H9 (cell line): ENCODE measurements at regions not wholly inside any gene's neighbourhood (a gene's known extent, or its start where the extent isn't known, plus 50 kb on each side); places are given as distances from the start of the nearest gene placed in this dataset.

Source experiments
- DNase-seq: peaks from one replicate; pipeline ENCODE4 v3.0.0-alpha.2; 2017
- H2AFZ ChIP-seq: one replicate; pipeline ENCODE4 v1.6.1; 2013; ENCODE audit warnings: mild to moderate bottlenecking, low read length, control low read depth, moderate library complexity
- H2AK5ac ChIP-seq: 2 replicates; pipeline ENCODE4 v1.6.1; 2013; ENCODE audit warnings: low read length, control low read depth, mixed read lengths; ENCODE audit not compliant: insufficient read length
- H2BK120ac ChIP-seq: one replicate; pipeline ENCODE4 v1.6.1; 2013; ENCODE audit warnings: low read depth, mild to moderate bottlenecking, low read length, control low read depth, inconsistent platforms; ENCODE audit not compliant: poor library complexity, severe bottlenecking
- H2BK12ac ChIP-seq: 2 replicates; pipeline ENCODE4 v1.6.1; 2013; ENCODE audit warnings: low read length, control low read depth, mixed read lengths, low read depth; ENCODE audit not compliant: insufficient read length
- H2BK15ac ChIP-seq: 2 replicates; pipeline ENCODE4 v1.6.1; 2013; ENCODE audit warnings: low read depth, low read length, control low read depth
- H2BK20ac ChIP-seq: one replicate; pipeline ENCODE4 v1.6.1; 2013; ENCODE audit warnings: low read depth, mild to moderate bottlenecking, low read length, control low read depth, inconsistent platforms; ENCODE audit not compliant: poor library complexity, severe bottlenecking
- H2BK5ac ChIP-seq: 2 replicates; pipeline ENCODE4 v1.6.1; 2013; ENCODE audit warnings: low read length, control low read depth, mixed read lengths; ENCODE audit not compliant: insufficient read length
- H3K14ac ChIP-seq: 2 replicates; pipeline ENCODE4 v1.6.1; 2013; ENCODE audit warnings: low read length, control low read depth; ENCODE audit not compliant: insufficient read depth
- H3K18ac ChIP-seq: 2 replicates; pipeline ENCODE4 v1.6.1; 2013; ENCODE audit warnings: low read depth, mild to moderate bottlenecking, mixed read lengths, low read length, control low read depth; ENCODE audit not compliant: insufficient read length
- H3K23ac ChIP-seq: 2 replicates; pipeline ENCODE4 v1.6.1; 2013; ENCODE audit warnings: low read length, control low read depth, mixed read lengths, low read depth; ENCODE audit not compliant: insufficient read length
- H3K23me2 ChIP-seq: 2 replicates; pipeline ENCODE4 v1.6.1; 2013; ENCODE audit warnings: low read depth, mild to moderate bottlenecking, mixed read lengths, low read length, control low read depth; ENCODE audit not compliant: insufficient read length, poor library complexity, severe bottlenecking
- H3K27ac ChIP-seq: 2 replicates; pipeline ENCODE4 v1.5.1; 2013; ENCODE audit warnings: low read length, control low read depth, mixed read lengths, low read depth; ENCODE audit not compliant: insufficient read length
- H3K27me3 ChIP-seq: 2 replicates; pipeline ENCODE4 v1.6.1; 2013; ENCODE audit warnings: low read length, control low read depth, inconsistent platforms; ENCODE audit not compliant: insufficient read depth
- H3K4ac ChIP-seq: 2 replicates; pipeline ENCODE4 v1.6.1; 2013; ENCODE audit warnings: low read depth, mild to moderate bottlenecking, control low read depth, inconsistent platforms, low read length, moderate library complexity
- H3K4me1 ChIP-seq: 2 replicates; pipeline ENCODE4 v1.6.1; 2013; ENCODE audit warnings: low read length, control low read depth, inconsistent platforms; ENCODE audit not compliant: insufficient read depth
- H3K4me2 ChIP-seq: 2 replicates; pipeline ENCODE4 v1.6.1; 2013; ENCODE audit warnings: low read length, control low read depth, mixed read lengths; ENCODE audit not compliant: insufficient read length, insufficient read depth
- H3K56ac ChIP-seq: 2 replicates; pipeline ENCODE4 v1.6.1; 2013; ENCODE audit warnings: low read depth, mild to moderate bottlenecking, mixed read lengths, low read length, control low read depth; ENCODE audit not compliant: insufficient read length
- H3K79me1 ChIP-seq: 2 replicates; pipeline ENCODE4 v1.6.1; 2013; ENCODE audit warnings: low read depth, mild to moderate bottlenecking, moderate library complexity, low read length, control low read depth, inconsistent platforms; ENCODE audit not compliant: insufficient read depth, poor library complexity, severe bottlenecking
- H3K79me2 ChIP-seq: 2 replicates; pipeline ENCODE4 v1.6.1; 2013; ENCODE audit warnings: low read length, control low read depth, inconsistent platforms; ENCODE audit not compliant: insufficient read depth
- H3K9ac ChIP-seq: 2 replicates; pipeline ENCODE4 v1.6.1; 2013; ENCODE audit warnings: low read length, control low read depth, mixed read lengths; ENCODE audit not compliant: insufficient read length; ENCODE audit errors: extremely low read depth
- H3K9me3 ChIP-seq: one replicate; pipeline ENCODE4 v1.6.1; 2013; ENCODE audit warnings: low read depth, low read length, inconsistent platforms; ENCODE audit not compliant: control insufficient read depth
- H3T11ph ChIP-seq: one replicate; pipeline ENCODE4 v1.6.1; 2013; ENCODE audit warnings: mild to moderate bottlenecking, low read length, control low read depth, inconsistent platforms
- H4K20me1 ChIP-seq: one replicate; pipeline ENCODE4 v1.6.1; 2013; ENCODE audit not compliant: control insufficient read depth, insufficient read length, insufficient read depth
- H4K5ac ChIP-seq: 2 replicates; pipeline ENCODE4 v1.6.1; 2013; ENCODE audit warnings: low read depth, mild to moderate bottlenecking, mixed read lengths, low read length, control low read depth; ENCODE audit not compliant: insufficient read length
- H4K8ac ChIP-seq: replicated peaks from 2 replicates; pipeline ENCODE4 v1.6.1; 2013; ENCODE audit warnings: low read length, control low read depth, mixed read lengths, low read depth; ENCODE audit not compliant: insufficient read length
- H4K91ac ChIP-seq: 2 replicates; pipeline ENCODE4 v1.6.1; 2013; ENCODE audit warnings: low read depth, mild to moderate bottlenecking, moderate library complexity, mixed read lengths, low read length, control low read depth; ENCODE audit not compliant: insufficient read length
- H3K27ac Mint-ChIP-seq, 3 experiments: 2 replicates in 2 of 3; 3 replicates in 1 of 3; pipeline ENCODE4 v1.8.0; 2020 to 2021; ENCODE audit warnings: mixed read lengths in 3 of 3, mild to moderate bottlenecking in 1 of 3, moderate library complexity in 1 of 3
- H3K27me3 Mint-ChIP-seq: 2 replicates; pipeline ENCODE4 v1.8.0; 2021; ENCODE audit warnings: low read depth, mild to moderate bottlenecking, moderate library complexity, mixed read lengths
- H3K36me3 Mint-ChIP-seq, 3 experiments: 2 replicates in 2 of 3; 3 replicates in 1 of 3; pipeline ENCODE4 v1.8.0; 2020 to 2021; ENCODE audit warnings: low read depth in 3 of 3, mixed read lengths in 3 of 3; ENCODE audit not compliant: insufficient read depth in 1 of 3
- H3K4me1 Mint-ChIP-seq, 2 experiments: 2 replicates each; pipeline ENCODE4 v1.8.0; 2020; ENCODE audit warnings: mixed read lengths in 2 of 2
- H3K4me3 Mint-ChIP-seq, 2 experiments: 2 replicates in 1 of 2; 3 replicates in 1 of 2; pipeline ENCODE4 v1.8.0; 2020 to 2021; ENCODE audit warnings: mild to moderate bottlenecking in 2 of 2, mixed read lengths in 2 of 2, moderate library complexity in 1 of 2
- H3K9me3 Mint-ChIP-seq, 2 experiments: 2 replicates in 1 of 2; 3 replicates in 1 of 2; pipeline ENCODE4 v1.8.0; 2020; ENCODE audit warnings: mild to moderate bottlenecking in 2 of 2, mixed read lengths in 2 of 2, moderate library complexity in 1 of 2
- CTCF ChIP-seq: fragments of 200-600 bp; sonication (generic); conservative IDR thresholded peaks from 3 replicates; pipeline ENCODE4 v1.8.0; 2021; ENCODE audit warnings: antibody characterized with exemption, mild to moderate bottlenecking
- WGBS: extraction: QIAGEN DNeasy Blood & Tissue Kit; methylation state at CpG from one replicate; pipeline ENCODE4 v1.1.7; 2013; ENCODE audit warnings: missing lambda C conversion rate, low lambda C conversion rate, mixed read lengths; ENCODE audit not compliant: insufficient read length; ENCODE audit errors: extremely low coverage; 5-methylcytosine and 5-hydroxymethylcytosine counted together

GRCh38 chr21:27548486-27548885 is 581.6 kb upstream of the ADAMTS5 start:
- Histone ChIP-seq H3K79me1 (no peaks in the 10 kb centered on the region), H2AK5ac (no peak overlapping the region), H3K23ac (no peak overlapping the region), H4K8ac (no peak overlapping the region), H2BK120ac (no peak overlapping the region), H3K27me3 (no peaks in the 10 kb centered on the region), H3K4me2 (no peak overlapping the region), H3K27ac (no peak overlapping the region), H3K4me1 (no peaks in the 10 kb centered on the region), H2BK20ac (no peak overlapping the region), H3K18ac (no peak overlapping the region), H3K4ac (no peak overlapping the region), H2BK15ac (no peak overlapping the region), H4K91ac (no peak overlapping the region), H3K56ac (no peak overlapping the region), H3K14ac (no peak overlapping the region), H3K9ac (no peak overlapping the region), H2BK5ac (no peak overlapping the region), H2AFZ (no peak overlapping the region), H4K20me1 (no peaks in the 10 kb centered on the region), H2BK12ac (no peak overlapping the region), H3K23me2 (no peaks in the 10 kb centered on the region), H3K79me2 (no peaks in the 10 kb centered on the region), H4K5ac (no peak overlapping the region), H3K9me3 (no peaks in the 10 kb centered on the region), H3T11ph (no peak overlapping the region)
- no peak for TF ChIP-seq CTCF
- no peaks in the 10 kb centered on the region for H3K27me3 Mint-ChIP-seq
- peaks cover 17 to 23% (median 17%) of the 10 kb centered on the region in 3 experiments for H3K36me3 Mint-ChIP-seq
- no peaks in the 10 kb centered on the region for H3K4me1 Mint-ChIP-seq
- no peak overlapping the region for H3K4me3 Mint-ChIP-seq
- no peak overlapping the region for H3K27ac Mint-ChIP-seq
- H3K9me3 Mint-ChIP-seq = peaks cover 21 to 23% of the 10 kb centered on the region in 2 experiments
- no peak for DNase-seq
- WGBS = no CpG with 5 or more reads among the region's 4 CpGs
